ENCODE measurements at regions not wholly inside any gene's neighbourhood (a gene's known extent, or its start where the extent isn't known, plus 50 kb on each side); places are given as distances from the start of the nearest gene placed in this dataset.
"Not testable (repeated sequence)": the region's sequence is repeated elsewhere in the genome, so short reads cannot be mapped to it uniquely, and the experiment has no call there.

GRCh38 chr5:154653418-154653763 lies 101.8 kb upstream of the LARP1 start:
- no peak for DNase-seq (ENCODE audit: low read depth in 2 of 2)

- no peak for DNase-seq (ENCODE audit: low read depth in 2 of 2)
Measured at GRCh38 chr5:154652746-154653417, 102.3 kb upstream of the LARP1 start.

- DNase-seq (ENCODE audit: low read depth in 2 of 2), result not testable (repeated sequence)
Measured at GRCh38 chr5:154651795-154652194, 103.4 kb upstream of the LARP1 start.

GRCh38 chr5:154648706-154649105 lies 106.5 kb upstream of the LARP1 start:
- DNase-seq (ENCODE audit: low read depth in 2 of 2), result no peak

GRCh38 chr5:154648229-154648628 lies 106.9 kb upstream of the LARP1 start:
- no peak for DNase-seq (ENCODE audit: low read depth in 2 of 2)

GRCh38 chr5:154647761-154648145 lies 107.4 kb upstream of the LARP1 start:
- no peak for DNase-seq (ENCODE audit: low read depth in 2 of 2)

- no peak for DNase-seq (ENCODE audit: low read depth in 2 of 2)
Measured at GRCh38 chr5:154647114-154647760, 107.9 kb upstream of the LARP1 start.

GRCh38 chr5:154646745-154647113 lies 108.4 kb upstream of the LARP1 start:
- no peak for DNase-seq (ENCODE audit: low read depth in 2 of 2)

- no peak for DNase-seq (ENCODE audit: low read depth in 2 of 2)
Measured at GRCh38 chr5:154644745-154645411, 110.3 kb upstream of the LARP1 start.

GRCh38 chr5:154642499-154643245 lies 112.5 kb upstream of the LARP1 start:
- no peak for DNase-seq (ENCODE audit: low read depth in 2 of 2)

- not testable (repeated sequence) for DNase-seq (ENCODE audit: low read depth in 2 of 2)
Measured at GRCh38 chr5:154640213-154640831, 114.9 kb upstream of the LARP1 start.

- not testable (repeated sequence) for DNase-seq (ENCODE audit: low read depth in 2 of 2)
Measured at GRCh38 chr5:154636786-154637185, 118.4 kb upstream of the LARP1 start.

GRCh38 chr5:154636271-154636670 lies 118.9 kb upstream of the LARP1 start:
- not testable (repeated sequence) for DNase-seq (ENCODE audit: low read depth in 2 of 2)

- DNase-seq (ENCODE audit: low read depth in 2 of 2), result not testable (repeated sequence)
Measured at GRCh38 chr5:154633744-154634143, 121.4 kb upstream of the LARP1 start.

- DNase-seq (ENCODE audit: low read depth in 2 of 2), result no peak
Measured at GRCh38 chr5:154631141-154631540, 124.0 kb upstream of the LARP1 start.

- no peak for DNase-seq (ENCODE audit: low read depth in 2 of 2)
Measured at GRCh38 chr5:154630410-154630809, 124.8 kb upstream of the LARP1 start.

- DNase-seq (ENCODE audit: low read depth in 2 of 2), result no peak
Measured at GRCh38 chr5:154628685-154629084, 126.5 kb upstream of the LARP1 start.

- DNase-seq (ENCODE audit: low read depth in 2 of 2), result no peak
Measured at GRCh38 chr5:154627698-154628678, 127.2 kb upstream of the LARP1 start.

GRCh38 chr5:154626876-154627557 lies 128.2 kb upstream of the LARP1 start:
- DNase-seq (ENCODE audit: low read depth in 2 of 2), result no peak

- DNase-seq (ENCODE audit: low read depth in 2 of 2), result no peak
Measured at GRCh38 chr5:154625031-154625430, 130.1 kb upstream of the LARP1 start.
